ENCODE measurements at regions not wholly inside any gene's neighbourhood (a gene's known extent, or its start where the extent isn't known, plus 50 kb on each side); places are given as distances from the start of the nearest gene placed in this dataset.

DNA sequence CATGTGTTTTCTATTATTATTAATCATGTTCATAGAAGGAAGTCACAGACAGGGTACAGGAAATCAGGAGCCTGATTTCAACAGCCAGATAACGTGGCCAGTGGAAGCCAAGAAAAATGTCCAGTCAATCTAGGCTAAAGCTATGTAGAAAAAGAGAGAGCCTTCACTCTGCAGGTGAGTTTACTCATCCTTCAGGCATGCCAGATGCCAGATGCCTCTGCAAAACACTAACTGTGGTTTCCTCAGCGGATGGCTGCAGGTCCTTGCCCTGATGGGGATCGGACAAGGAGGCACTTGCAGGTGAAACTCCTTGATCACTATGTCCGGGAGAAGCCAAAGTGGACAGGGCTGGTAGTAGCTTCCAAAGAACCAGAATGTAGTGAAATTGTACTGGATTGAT lies 962.3 kb upstream of the RAG2 start:
- WGBS (ENCODE audit: insufficient coverage, insufficient replicate concordance, low lambda C conversion rate, missing lambda C conversion rate) = 2% methylated on average over 4 of the region's 4 CpGs
- TF ChIP-seq SIN3A (IDR thresholded peaks at IDR 0.05; ENCODE audit: low read depth, low read length) (no peak), CEBPZ (IDR thresholded peaks at IDR 0.05; ENCODE audit: low read depth, low read length) (no peak), YY1 (IDR thresholded peaks at IDR 0.05; ENCODE audit: low read depth, low read length) (no peak)
- TF ChIP-seq, protein P1, sequence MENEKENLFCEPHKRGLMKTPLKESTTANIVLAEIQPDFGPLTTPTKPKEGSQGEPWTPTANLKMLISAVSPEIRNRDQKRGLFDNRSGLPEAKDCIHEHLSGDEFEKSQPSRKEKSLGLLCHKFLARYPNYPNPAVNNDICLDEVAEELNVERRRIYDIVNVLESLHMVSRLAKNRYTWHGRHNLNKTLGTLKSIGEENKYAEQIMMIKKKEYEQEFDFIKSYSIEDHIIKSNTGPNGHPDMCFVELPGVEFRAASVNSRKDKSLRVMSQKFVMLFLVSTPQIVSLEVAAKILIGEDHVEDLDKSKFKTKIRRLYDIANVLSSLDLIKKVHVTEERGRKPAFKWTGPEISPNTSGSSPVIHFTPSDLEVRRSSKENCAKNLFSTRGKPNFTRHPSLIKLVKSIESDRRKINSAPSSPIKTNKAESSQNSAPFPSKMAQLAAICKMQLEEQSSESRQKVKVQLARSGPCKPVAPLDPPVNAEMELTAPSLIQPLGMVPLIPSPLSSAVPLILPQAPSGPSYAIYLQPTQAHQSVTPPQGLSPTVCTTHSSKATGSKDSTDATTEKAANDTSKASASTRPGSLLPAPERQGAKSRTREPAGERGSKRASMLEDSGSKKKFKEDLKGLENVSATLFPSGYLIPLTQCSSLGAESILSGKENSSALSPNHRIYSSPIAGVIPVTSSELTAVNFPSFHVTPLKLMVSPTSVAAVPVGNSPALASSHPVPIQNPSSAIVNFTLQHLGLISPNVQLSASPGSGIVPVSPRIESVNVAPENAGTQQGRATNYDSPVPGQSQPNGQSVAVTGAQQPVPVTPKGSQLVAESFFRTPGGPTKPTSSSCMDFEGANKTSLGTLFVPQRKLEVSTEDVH (IDR thresholded peaks at IDR 0.05; ENCODE audit: low read depth, partially characterized antibody) = no peak
- Histone ChIP-seq H4K20me1 (ENCODE audit: control insufficient read depth, insufficient read depth) (no peaks in the 10 kb centered on the region), H3K36me3 (ENCODE audit: control insufficient read depth in 2 of 2, insufficient read depth in 2 of 2, low read length in 1 of 2) (no peaks in the 10 kb centered on the region), H3K4me3 (no peak overlapping the region), H3K79me2 (ENCODE audit: control insufficient read depth, insufficient read depth, low read length) (no peaks in the 10 kb centered on the region), H2AFZ (ENCODE audit: control insufficient read depth, low read depth, low read length) (no peak overlapping the region; the same call in 1 of the 2 replicates), H3K27me3 (replicated peaks in 1 of 2; ENCODE audit: control insufficient read depth in 2 of 2, insufficient read depth in 2 of 2, low read length in 1 of 2) (no peaks in the 10 kb centered on the region), H3K4me1 (ENCODE audit: control insufficient read depth, insufficient read depth, low read length) (no peaks in the 10 kb centered on the region), H3K27ac (ENCODE audit: control insufficient read depth, insufficient read depth) (no peak overlapping the region), H3K9ac (ENCODE audit: control insufficient read depth, insufficient read depth, low read length) (no peak overlapping the region), H3K9me3 (replicated peaks; ENCODE audit: control insufficient read depth, insufficient read depth, low read length) (no peaks in the 10 kb centered on the region), H3K4me2 (ENCODE audit: control insufficient read depth, insufficient read depth) (no peak overlapping the region)
- FAIRE-seq (no peak), DNase-seq (ENCODE audit: low read depth, low spot score) (no peak), ATAC-seq (no peak)
- in situ Hi-C loops (cut with MboI) (no loop called here), intact Hi-C loops (cut with micrococcal nuclease; ENCODE audit: unreplicated experiment) (no loop called here)
- ChIA-PET RAD21 (ENCODE audit: unreplicated experiment) (no interaction called here), POLR2A (no interaction called here), SMC1A (ENCODE audit: uncharacterized antibody, unreplicated experiment) (no interaction called here), CTCF (no interaction called here)
- BruUV-seq (replicated peaks) = no TSS peak

All from GM12878 (cell line).